Activated CD4-positive, CD25-positive, alpha-beta regulatory T cell treated with anti-CD3 and anti-CD28 coated beads, Interleukin-2, amount 50 U/mL, for 16 hours (primary cell): ENCODE measurements at regions not wholly inside any gene's neighbourhood (a gene's known extent, or its start where the extent isn't known, plus 50 kb on each side); places are given as distances from the start of the nearest gene placed in this dataset.
"Not testable (repeated sequence)": the region's sequence is repeated elsewhere in the genome, so short reads cannot be mapped to it uniquely, and the experiment has no call there.

Source experiments
- DNase-seq: peaks from one replicate; pipeline ENCODE4 v3.0.0-alpha.2; 2020; ENCODE audit warnings: low read depth, low spot score

DNA sequence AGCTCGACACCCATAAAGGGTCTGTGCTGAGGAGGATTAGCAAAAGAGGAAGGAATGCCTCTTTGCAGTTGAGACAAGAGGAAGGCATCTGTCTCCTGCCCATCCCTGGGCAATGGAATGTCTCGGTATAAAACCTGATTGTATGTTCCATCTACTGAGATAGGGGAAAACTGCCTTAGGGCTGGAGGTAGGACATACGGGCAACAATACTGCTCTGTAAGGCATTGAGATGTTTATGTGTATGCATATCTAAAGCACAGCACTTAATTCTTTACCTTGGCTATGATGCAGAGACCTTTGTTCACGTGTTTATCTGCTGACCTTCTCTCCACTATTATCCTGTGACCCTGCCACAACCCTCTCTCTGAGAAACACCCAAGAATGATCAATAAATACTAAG, 210.7 kb downstream of the POTED start:
- DNase-seq = not testable (repeated sequence)

DNA sequence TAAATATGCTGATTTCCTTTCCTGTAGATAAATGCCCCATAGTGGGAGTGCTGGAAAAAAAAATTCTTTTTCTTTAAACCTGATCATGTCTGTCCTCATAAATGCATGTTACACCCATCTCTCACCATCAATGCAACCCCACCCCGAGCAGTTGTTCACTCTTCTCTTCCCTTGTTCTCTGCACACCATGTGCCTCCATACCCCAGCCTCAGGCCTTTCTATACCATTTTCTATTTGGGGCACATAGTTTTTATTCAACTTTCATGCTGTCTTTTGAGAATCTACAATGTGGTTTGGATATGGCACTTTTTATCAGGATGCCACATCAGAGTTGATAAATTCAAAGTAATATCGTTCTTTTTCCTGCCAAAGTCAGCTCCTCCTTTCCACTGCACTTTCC, 202.6 kb downstream of the POTED start:
- DNase-seq = not testable (repeated sequence)

DNA sequence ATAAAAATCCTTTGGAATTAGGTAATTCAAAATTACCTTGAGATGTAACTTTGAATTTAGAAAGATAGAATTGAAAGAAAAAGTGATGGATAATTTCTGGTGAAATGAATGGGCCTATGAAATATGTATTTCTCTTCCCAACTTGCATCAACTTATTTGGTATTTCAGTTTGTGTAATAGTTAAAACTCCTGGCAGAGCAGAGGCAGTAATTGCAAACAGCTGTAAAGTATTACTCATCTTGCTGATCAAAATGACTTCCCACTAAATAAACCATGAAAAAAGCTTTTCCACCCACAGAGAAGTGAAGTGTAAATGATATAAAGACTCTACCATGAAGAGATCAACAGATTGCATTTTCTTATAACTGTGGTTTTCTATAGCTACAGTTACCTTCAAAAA, 201.0 kb downstream of the POTED start:
- not testable (repeated sequence) for DNase-seq

DNA sequence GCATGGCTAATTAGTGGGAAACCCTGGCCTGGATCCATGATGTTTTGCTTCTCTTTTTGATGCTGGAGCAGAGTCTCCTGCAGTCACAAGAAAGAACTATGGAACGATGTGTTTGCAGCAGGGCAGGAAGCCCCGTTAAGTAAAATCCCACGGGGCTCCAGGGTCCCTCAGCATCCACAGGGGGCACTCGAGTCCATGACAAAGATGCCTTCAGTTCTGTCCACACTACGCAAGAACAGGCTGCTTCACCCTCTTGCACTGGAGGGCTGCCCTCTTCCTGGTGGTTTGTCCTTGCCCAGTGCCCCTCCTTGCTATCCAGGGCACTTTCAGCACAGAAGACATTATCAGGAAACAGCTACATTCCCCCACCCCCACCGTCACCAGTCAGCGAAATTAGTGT, 196.9 kb downstream of the POTED start:
- DNase-seq = not testable (repeated sequence)

DNA sequence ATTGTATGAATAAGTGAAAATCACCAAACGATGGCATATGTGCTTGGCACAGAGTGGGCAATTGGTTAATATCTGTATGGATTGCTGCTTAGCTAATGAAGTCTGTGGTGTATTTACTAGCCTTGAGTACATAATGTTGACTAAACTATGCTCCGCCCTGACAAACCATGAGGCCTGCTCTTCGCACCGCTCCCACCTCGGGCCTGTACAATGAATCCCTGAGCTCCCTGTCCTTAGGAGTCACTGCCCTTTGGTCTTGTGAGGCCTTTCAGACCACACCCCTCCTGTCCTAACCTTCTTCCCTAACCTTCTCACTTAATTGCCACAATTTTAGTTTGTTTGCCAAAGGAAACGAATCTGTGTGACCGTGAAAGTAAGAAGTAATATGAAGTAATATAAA, 193.2 kb downstream of the POTED start:
- not testable (repeated sequence) for DNase-seq
